ENCODE measurements at regions not wholly inside any gene's neighbourhood (a gene's known extent, or its start where the extent isn't known, plus 50 kb on each side); places are given as distances from the start of the nearest gene placed in this dataset.
"Not testable (repeated sequence)": the region's sequence is repeated elsewhere in the genome, so short reads cannot be mapped to it uniquely, and the experiment has no call there.

DNA sequence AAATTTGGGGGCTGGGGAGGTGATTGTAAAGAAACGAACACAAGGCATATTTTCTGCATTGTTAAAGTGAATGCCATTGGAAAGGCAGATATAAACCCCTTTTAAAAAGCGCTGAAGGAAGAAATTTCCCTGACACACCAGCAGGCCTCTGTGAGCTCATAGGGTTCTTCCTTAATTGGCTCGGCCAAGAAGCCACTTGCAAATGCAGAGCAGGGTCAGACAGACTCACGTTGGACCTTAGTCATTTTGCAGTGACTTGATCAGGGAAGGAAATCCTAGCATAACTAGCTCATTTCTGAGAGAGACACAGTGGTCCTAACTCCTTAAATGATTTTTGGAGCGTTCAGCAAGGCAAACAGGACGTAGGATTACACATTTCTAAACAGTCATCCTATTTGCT, 1461.4 kb downstream of the GATA3 start:
- no peak overlapping the region for H3K4me3 ChIP-seq (ENCODE audit: low read length)
- no peak for TF ChIP-seq ZNF274 (IDR thresholded peaks at IDR 0.05; ENCODE audit: low read depth, low read length)

DNA sequence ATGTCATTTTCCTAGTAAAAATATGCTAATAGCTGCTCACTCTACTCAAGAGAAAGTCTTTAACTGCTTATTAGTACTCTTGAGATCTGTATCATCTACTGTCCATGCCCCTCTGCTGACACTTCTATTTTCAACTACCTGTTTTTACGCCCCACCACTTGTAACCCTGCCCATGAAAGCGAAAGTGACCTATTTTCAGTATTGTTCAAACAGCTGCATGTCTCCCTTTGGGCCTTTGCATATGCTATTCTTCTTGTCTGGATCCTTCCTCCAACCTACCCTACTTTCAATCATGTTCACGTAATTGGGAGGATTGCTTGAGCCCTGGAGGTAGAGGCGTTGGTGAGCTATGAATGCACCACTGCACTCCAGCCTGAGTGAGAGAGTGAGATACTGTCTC, 1481.3 kb downstream of the GATA3 start:
- H3K4me3 ChIP-seq (ENCODE audit: low read length): no peak overlapping the region
- TF ChIP-seq ZNF274 (IDR thresholded peaks at IDR 0.05; ENCODE audit: low read depth, low read length): no peak

DNA sequence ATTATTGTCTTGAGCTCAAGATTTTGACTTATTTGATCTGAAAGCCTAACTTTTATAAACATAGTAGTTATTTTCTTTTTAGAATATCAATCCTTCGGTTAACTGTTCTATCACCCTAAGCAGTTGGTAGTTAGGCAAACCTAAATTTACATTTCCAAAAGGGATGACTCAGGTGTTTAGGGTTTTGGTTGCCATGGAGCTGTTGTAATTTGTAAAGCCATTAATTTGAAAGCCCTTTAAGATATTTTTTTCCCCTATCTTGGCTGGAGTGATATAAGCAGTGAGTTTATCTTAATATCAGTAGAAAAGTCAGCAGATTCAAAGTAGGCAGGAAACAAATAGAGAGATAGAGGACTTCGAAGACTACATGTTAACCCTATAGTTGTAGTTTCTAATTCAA, 1472.6 kb upstream of the CELF2 start:
- no peak overlapping the region for H3K4me3 ChIP-seq (ENCODE audit: low read length)
- TF ChIP-seq ZNF274 (IDR thresholded peaks at IDR 0.05; ENCODE audit: low read depth, low read length): no peak

DNA sequence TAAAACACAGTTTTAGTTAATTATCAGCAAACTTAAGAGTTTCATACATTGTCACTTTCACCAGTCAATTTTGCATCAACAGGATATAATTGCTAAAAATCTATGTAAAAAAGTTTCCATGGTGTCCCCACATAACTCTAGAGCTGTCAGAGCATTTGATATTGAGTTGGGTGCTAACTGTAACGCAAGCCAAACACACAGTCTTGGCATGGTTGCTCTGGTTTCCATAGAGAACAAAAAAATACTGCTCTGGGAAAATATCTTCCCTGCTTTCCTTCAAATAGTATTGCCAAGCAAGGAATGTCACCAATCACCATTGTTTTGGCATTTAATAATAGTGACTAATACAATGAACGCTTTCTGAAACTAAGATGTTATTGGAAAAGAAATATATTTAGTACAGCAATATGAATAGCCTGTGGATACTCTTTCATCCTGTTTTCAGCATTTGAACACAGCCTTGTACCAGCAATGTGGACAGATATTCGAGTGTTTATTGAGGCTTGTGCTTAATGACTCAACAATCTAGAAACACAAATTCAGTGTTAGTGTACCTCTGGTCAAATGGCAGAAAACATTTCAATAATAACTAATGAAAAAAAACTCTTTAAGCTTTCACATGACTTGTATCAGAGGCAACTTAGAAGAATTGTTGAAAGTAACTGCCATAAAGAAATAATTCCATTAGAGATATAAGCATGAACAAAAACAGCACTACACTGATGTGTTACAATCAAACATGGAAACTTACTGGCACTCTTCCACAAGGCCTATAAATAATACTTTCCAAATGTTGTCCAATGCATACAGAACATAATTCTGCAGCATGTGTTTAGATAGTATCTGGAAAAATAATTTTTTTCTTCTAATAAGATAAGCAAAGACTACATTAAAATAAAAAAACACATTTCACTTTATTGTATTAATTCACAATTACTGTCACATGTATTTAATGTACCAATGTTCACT, 1469.5 kb upstream of the CELF2 start:
- H3K4me3 ChIP-seq (ENCODE audit: low read length): no peak overlapping the region
- TF ChIP-seq ZNF274 (IDR thresholded peaks at IDR 0.05; ENCODE audit: low read depth, low read length): no peak

DNA sequence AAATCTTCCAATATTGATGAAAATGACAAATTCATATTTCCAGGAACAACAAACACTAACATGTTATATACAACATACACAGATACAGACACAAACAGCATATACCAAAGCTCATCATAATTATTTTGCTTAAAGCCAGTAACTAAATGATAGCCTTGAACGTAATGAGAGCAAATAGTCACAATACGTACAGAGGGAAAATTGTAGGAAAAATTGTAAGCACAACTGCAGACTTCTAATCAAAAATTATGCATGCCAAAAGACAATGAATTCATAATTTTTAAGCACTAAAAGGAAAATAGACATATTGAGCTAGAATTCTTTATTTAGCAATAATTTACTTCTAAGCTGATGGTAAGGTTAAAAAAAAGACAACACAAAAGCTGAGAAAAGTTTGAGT, 1466.9 kb upstream of the CELF2 start:
- TF ChIP-seq ZNF274 (IDR thresholded peaks at IDR 0.05; ENCODE audit: low read depth, low read length): no peak
- no peak overlapping the region for H3K4me3 ChIP-seq (ENCODE audit: low read length)

DNA sequence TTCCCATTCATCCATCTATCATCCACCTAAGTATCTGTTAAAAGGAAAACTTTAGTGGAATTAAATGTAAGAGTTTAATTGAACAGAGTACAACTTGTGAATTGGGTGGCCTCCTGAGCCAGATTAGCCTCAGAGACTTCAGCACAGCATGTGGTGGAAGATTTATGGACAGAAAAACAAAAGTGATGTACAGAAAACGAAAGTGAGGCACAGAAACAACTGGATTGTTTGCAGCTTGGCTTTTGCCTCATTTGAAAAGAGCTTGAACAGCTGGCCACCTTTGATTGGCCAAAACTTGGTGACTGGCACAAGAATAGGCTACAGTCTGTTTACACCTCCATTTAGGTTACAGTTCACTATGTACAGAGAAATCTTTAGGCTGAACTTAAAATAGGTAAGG, 1463.4 kb upstream of the CELF2 start:
- H3K4me3 ChIP-seq (ENCODE audit: low read length): no peak overlapping the region
- no peak for TF ChIP-seq ZNF274 (IDR thresholded peaks at IDR 0.05; ENCODE audit: low read depth, low read length)

DNA sequence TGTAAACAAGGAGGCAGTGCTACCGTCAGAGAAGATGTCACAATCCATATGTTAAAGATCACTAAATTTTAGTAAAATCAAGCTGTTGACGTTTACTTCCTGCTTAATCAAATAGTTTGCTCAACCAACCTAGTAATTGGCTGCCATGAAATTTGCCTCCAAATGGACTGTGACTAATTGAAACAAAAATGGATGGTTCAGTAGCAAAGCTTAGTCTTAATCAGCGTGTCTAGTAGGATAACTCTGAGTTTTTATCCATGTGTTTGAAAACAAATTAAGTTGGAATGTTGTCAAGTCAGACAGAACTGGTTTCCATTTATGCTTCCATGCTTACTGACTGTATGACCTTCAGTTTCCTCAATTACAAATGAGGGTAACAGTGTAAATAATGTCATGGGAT, 1456.7 kb upstream of the CELF2 start:
- H3K4me3 ChIP-seq (ENCODE audit: low read length): no peak overlapping the region
- no peak for TF ChIP-seq ZNF274 (IDR thresholded peaks at IDR 0.05; ENCODE audit: low read depth, low read length)

DNA sequence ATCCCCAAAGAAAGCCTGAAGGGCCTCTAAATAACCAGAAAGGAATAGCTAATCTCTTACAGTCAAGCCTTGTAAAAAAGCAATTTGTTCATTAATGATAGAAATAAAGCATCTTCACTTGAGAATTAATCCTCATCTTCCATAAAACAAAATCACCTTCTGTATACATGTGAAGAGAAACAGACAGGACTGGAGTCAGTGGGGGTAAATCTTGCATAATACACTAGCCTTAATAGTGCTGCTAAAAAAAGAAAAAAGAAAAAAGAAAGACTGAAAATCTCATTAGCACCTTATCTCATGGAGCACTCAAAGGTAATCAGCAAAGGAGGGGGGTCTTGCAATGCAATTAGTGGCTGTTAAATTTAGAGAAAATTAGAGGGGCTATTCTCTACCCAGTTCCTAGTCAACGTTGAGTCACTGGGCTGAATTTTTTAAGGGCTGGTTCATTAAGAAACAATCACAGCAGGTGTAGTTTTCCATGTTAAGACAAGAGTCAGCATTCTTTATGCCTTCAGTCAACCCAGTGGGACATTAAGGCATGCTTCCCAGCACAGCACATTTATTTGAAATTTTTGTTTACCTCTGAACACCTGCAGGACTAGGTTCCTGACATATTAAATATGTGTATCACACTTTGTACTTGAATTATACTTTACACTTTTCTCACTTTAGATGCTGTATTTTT, 1455.7 kb upstream of the CELF2 start:
- no peak for TF ChIP-seq ZNF274 (IDR thresholded peaks at IDR 0.05; ENCODE audit: low read depth, low read length)
- H3K4me3 ChIP-seq (ENCODE audit: low read length): no peak overlapping the region

DNA sequence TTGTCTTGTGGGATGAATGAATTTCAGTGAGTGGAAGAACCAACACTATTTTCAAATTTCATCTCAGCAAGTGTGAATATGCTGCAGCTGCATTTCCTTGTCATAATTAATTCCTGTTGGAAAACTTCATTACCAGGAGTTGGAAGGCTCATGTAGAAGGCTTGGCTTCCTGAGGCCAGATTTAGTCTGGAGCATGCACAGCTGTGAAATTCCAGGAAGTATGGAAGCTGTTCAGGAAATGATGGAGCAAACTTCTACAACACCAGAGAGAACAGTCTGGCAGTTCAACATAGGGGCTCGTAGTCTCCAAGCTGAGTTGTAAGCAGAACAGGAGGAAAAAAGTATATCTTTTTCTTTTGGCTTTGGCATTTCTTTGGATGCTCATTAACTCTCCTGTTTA, 1439.9 kb upstream of the CELF2 start:
- TF ChIP-seq ZNF274 (IDR thresholded peaks at IDR 0.05; ENCODE audit: low read depth, low read length): no peak
- no peak overlapping the region for H3K4me3 ChIP-seq (ENCODE audit: low read length)

DNA sequence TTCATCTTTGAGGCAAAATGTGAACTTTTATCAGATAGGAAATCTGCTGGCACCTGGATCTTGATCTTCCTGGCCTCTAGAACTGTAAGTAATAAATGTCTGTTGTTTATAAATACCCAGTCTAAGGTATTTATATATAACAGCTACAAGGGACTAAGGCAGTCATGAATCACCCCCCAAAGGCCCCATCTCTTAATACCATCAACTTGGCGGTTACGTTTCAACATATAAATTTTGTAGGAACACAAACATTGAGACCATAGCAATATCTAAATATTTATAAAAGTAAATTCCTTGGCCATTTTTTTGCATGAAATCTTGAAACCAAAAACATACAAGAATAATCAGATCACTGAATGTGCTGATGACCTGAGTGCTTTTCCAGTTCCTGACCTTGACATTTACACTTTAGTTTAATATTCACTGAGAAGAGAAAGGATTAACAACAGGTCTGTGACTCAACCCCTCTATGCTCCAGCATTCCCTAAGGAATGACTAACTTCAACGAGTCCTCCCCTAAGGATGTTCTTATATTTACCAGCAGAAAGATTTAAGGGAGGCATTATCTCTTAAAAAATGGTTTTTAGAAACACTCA, 1438.5 kb upstream of the CELF2 start:
- H3K4me3 ChIP-seq (ENCODE audit: low read length): no peak overlapping the region
- no peak for TF ChIP-seq ZNF274 (IDR thresholded peaks at IDR 0.05; ENCODE audit: low read depth, low read length)

DNA sequence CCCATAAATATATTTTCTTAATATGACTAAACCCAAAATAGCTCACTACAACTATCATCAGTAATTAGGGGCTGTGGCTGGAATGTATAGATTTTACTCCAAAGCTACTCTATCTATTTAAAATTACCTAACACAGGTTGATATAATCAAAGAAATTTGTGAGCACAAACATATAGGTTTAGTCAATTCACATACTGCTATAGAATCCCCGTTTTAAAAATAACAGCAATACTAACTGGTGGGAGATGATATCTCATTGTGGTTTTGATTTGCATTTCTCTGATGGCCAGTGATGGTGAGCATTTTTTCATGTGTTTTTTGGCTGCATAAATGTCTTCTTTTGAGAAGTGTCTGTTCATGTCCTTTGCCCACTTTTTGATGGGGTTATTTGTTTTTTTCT, 1434.9 kb upstream of the CELF2 start:
- H3K4me3 ChIP-seq (ENCODE audit: low read length): not testable (repeated sequence)

DNA sequence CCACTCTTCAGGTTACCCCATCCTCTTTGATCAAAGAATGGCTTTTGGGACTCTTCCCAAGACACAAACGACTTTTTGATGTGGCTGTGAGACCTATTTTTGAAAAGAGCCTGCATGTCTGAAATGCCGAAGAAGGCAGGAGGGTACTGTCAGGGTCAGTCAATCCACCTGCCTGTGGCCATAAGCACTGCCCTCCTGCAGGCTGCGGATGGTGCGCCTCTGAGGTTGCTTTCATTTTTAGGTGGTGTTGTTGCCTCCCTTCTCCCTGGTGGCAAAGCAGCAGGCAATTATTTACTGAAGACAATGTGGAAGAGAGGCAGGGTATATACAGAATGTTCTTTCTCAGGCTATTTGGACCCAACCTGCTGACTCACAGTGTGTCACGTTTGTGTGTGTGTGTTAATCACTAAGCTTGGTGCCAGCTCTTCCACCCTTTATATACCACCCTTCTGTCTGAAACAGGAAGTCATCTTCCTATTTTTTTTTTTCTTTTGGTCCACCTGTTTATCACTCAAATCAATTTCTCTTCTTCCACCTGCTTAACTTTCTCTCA, 1421.2 kb upstream of the CELF2 start:
- TF ChIP-seq ZNF274 (IDR thresholded peaks at IDR 0.05; ENCODE audit: low read depth, low read length): no peak
- no peak overlapping the region for H3K4me3 ChIP-seq (ENCODE audit: low read length)

DNA sequence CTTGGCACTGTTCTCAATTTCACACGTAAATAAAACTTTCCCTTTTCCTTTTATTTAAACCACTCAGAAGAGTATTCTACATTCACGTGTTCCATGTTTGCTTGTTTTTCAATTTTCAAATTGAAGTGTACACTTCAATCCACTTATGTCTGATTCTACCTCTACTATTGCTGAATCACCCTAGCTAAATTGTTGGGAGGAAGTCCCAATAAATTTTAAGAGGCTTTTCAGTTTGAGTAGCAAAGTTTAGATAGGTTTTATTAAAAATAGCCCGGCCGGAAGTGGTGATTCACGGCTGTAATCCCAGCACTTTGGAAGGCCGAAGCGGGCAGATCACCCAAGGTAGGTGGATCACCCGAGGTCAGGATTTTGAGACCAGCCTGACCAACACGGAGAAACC, 1414.7 kb upstream of the CELF2 start:
- H3K4me3 ChIP-seq (ENCODE audit: low read length): no peak overlapping the region
- TF ChIP-seq ZNF274 (IDR thresholded peaks at IDR 0.05; ENCODE audit: low read depth, low read length): no peak

DNA sequence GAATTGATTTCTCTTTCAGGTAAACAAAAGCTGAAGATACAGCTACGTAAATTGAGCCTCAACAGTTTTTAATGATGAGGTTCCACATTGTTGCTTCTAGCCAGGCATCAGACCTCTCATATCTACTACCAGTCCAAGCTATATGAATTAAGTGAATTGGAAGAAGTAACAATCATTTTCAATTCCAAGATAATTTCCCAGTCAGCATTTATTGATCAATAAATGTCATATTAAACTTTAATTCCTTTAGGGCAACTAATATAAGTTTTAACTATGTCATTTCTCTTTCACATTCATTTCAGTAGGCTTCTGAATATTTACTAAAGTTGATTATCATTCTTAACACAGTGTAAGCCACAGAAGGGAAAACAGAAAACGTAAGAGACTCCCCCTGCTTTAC, 1413.7 kb upstream of the CELF2 start:
- TF ChIP-seq ZNF274 (IDR thresholded peaks at IDR 0.05; ENCODE audit: low read depth, low read length): no peak

DNA sequence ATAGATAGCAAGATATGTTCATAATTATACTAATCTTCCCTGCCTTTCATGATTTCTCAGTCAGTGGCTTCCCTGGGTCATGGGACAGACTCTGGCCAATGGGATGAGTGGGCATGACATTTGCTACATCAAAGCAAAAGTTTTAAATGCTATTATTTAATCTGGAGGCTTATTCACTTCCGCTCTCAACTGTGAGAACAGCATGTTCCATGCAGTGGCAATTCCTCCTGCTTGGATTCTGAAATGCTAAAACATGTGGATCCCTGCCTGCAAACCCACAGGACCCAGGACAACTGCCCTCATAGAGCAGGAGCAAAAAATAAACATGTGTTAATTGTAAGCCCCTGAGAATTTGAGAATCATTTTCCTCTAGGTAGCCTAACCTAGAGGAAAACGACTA, 1412.4 kb upstream of the CELF2 start:
- no peak for TF ChIP-seq ZNF274 (IDR thresholded peaks at IDR 0.05; ENCODE audit: low read depth, low read length)
- H3K4me3 ChIP-seq (ENCODE audit: low read length): no peak overlapping the region

More for the DNA sequence above, 1413.7 kb upstream of the CELF2 start:
- no peak overlapping the region for H3K4me3 ChIP-seq (ENCODE audit: low read length)

Data from GM08714 (cell line).